HFF-Myc (cell line): ENCODE measurements at regions not wholly inside any gene's neighbourhood (a gene's known extent, or its start where the extent isn't known, plus 50 kb on each side); places are given as distances from the start of the nearest gene placed in this dataset.
"Not testable (repeated sequence)": the region's sequence is repeated elsewhere in the genome, so short reads cannot be mapped to it uniquely, and the experiment has no call there.

ENCODE experiments used
- DNase-seq: peaks from one replicate; pipeline ENCODE4 v3.0.0-alpha.2; 2011; ENCODE audit warnings: low read depth; ENCODE audit errors: extremely low read depth
- H3K4me3 ChIP-seq: replicated peaks from 2 replicates; pipeline ENCODE4 v1.5.1; 2011; ENCODE audit warnings: low read depth, mild to moderate bottlenecking, control low read depth, low read length
- TF ChIP-seq, protein P1 (sequence below): IDR thresholded peaks from 2 replicates; pipeline ENCODE4 v1.5.1; 2012; ENCODE audit warnings: mild to moderate bottlenecking, low read depth, low read length, control low read depth; ENCODE audit errors: missing control alignments

DNA sequence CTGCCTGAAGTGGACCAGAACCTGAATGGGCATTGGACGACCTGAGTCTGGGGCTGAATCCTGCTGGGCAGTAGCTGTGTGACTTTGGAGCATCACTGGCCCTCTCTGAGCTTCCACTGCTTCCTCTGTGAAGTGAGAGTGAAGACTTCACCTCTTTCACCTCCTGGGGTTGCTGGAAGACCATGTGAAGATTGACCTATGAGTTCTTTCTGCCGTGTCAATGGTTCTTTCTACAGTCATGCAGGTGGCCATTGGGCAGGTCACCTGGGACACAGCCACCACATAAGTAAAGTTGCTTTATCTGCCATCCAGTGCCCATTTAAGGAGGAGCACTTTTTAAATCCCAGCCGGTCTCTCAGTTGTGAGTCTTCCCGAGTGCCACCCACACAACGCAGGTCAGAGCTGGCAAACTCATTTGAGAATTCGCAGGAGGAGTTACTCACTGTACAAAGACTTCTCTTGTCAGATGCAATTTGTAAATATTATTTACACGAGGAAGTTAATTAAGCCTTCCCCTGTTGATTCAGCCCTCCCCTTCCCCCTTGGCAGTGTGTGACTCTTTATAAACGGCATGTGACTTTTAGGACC is 74.8 kb upstream of the TCL1B start:
- H3K4me3 ChIP-seq: no peak overlapping the region
- TF ChIP-seq, protein P1, sequence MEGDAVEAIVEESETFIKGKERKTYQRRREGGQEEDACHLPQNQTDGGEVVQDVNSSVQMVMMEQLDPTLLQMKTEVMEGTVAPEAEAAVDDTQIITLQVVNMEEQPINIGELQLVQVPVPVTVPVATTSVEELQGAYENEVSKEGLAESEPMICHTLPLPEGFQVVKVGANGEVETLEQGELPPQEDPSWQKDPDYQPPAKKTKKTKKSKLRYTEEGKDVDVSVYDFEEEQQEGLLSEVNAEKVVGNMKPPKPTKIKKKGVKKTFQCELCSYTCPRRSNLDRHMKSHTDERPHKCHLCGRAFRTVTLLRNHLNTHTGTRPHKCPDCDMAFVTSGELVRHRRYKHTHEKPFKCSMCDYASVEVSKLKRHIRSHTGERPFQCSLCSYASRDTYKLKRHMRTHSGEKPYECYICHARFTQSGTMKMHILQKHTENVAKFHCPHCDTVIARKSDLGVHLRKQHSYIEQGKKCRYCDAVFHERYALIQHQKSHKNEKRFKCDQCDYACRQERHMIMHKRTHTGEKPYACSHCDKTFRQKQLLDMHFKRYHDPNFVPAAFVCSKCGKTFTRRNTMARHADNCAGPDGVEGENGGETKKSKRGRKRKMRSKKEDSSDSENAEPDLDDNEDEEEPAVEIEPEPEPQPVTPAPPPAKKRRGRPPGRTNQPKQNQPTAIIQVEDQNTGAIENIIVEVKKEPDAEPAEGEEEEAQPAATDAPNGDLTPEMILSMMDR: no peak
- DNase-seq: no peak

DNA sequence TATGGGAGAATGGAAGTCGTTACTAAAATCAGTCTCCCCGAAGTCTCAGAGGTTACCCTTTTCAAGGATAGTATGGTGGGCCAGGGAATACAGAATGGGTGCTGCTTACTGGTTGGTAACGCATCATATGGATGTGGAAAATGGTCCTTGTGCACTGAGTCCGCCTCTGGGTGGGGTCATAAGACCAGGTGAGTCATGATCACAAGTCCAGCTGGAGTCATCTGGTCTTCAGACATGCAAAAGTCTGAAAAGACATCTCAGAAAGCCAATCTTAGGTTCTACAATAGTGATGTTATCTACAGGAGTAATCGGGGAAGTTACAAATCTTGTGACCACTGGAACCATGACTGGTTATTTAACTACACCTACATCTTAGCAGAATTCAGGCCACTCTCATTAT is 71.9 kb upstream of the TCL1B start:
- no peak for DNase-seq
- TF ChIP-seq, protein P1: no peak
- no peak overlapping the region for H3K4me3 ChIP-seq

DNA sequence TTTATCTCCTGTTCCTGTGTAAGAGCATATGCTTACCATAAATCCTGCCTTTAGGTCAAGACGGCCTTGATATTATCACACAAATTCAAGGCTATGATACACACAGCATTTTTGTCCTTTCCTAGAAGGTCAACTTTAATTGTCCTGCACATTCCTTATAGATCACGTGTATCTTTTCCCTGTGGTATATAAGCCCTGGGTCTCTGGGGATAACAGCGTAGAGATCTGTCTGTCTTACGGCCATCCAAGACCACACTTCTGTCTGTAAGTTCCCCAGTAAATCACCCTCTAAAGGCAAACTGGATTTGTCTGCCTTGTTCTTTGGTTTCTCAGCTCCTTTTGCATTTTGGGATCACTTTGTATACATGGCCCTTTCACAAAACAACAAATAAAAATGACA is 69.5 kb upstream of the TCL1B start:
- H3K4me3 ChIP-seq: no peak overlapping the region
- DNase-seq: no peak
- TF ChIP-seq, protein P1: no peak

DNA sequence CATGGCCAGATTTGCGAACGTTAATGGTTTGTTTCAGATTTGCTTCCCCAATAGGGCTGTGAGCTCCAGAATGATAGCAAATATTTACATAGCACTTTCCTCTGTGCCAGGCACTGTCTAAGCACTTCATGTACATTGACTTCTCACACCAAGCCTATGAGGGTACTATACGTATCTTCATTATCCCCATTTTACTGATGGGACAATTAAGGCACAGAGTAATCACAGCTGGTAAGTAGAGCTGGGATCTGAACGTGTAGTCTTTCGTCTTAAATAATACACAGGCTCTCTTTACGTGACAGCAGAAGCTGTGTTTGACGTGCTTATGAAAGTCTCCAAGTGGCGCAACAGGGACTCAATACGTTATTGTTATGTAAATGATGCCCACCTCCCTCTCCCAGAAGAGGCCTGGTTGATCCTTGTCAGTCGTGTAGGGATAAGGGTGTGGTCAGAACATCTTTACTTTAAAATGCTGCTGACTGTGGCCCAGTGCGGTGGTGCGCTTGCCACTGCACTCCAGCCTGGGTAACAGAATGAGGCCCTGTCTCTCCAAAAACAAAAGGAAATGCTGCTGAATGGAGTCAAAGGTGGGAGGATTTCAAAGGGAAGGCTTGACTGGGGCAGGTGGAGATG is 66.3 kb upstream of the TCL1B start:
- TF ChIP-seq, protein P1: no peak
- no peak for DNase-seq
- no peak overlapping the region for H3K4me3 ChIP-seq

DNA sequence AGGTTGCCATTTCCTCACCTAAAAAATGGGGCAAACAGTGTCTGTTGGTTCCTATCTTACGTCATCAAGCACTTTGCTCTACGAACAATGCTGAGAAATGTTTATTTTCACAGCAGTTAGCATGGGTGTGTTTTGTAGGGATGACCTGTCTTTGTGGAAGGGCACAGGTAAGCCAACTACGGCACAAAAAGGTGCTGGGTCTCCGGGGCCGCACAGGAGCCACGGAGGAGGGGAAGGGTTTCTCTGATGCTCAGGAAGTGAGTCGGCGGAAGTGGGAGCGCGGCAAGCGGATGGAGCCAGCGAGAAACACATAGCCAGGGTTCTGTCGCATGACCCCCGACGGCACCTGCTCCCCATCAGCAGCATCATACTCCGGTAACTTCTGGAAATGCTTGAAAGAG is 65.6 kb upstream of the TCL1B start:
- no peak for DNase-seq
- TF ChIP-seq, protein P1: no peak
- no peak overlapping the region for H3K4me3 ChIP-seq

DNA sequence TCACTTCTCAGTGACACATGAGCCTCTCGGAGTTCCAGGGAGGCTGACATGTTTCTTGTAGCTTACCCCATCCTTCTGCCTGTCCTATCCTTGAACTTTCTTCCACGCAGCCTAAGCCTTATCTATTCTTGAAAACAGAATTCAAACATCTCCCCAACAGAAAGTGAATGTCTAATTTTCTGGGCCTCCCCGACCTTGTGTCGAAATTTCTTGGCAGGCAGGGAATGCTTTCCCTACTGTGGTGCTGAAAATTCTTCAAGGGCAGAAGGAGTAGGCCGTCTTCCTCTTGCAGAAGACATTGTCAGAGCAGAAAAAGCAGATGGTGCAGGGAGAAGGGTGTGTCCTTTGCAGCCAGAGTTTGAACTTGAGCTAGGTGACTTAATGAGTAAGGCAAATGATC is 63.0 kb upstream of the TCL1B start:
- TF ChIP-seq, protein P1: no peak
- no peak for DNase-seq
- no peak overlapping the region for H3K4me3 ChIP-seq

DNA sequence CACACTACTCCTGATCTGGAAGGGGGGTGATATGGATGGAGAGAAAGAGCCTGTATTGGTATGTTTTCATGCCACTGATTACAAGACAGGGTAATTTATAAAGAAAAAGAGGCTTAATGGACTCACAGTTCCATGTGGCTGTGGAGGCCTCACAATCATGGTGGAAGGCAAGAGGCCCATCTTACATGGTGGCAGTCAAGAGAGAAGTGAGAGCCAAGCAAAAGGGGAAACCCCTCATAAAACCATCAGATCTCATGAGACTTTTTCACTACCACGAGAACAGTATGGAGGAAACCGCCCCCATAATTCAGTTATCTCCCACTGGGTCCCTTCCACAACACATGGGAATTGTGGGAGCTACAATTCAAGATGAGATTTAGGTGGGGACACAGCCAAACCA is 60.5 kb upstream of the TCL1B start:
- DNase-seq, H3K4me3 ChIP-seq: not testable (repeated sequence)
